ENCODE measurements at regions not wholly inside any gene's neighbourhood (a gene's known extent, or its start where the extent isn't known, plus 50 kb on each side); places are given as distances from the start of the nearest gene placed in this dataset.

DNA sequence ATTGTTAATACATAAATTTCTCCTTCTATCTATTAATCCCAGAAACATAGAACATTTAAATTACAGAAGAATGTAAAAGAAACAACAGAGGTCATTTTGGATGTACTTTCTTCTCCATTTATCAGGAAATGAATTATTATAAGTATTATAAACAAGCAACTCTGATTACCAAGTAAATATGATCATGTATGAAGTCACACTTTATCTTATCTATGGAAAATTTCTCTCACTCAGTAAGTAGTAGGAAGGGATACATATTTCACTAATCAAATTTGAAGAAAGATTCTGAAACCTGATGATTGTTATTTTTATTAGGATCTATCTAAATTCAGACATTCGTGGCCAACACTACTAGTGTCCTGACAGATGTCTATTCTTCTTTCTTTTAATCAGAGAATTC, 770.7 kb downstream of the LTN1 start:
- 72 to 77% methylated on average over 1 of the region's 1 CpG for WGBS, 2 donors (ENCODE audit: low coverage in 1 of 2)
- Histone ChIP-seq H3K27ac (no peak overlapping the region), H3K36me3 (no peaks in the 10 kb centered on the region), H3K27me3 (no peaks in the 10 kb centered on the region), H3K4me3 (no peak overlapping the region), H3K4me1 (peaks cover 0 to 19% (median 3%) of the 10 kb centered on the region in 3 donors), H3K9me3 (no peaks in the 10 kb centered on the region)
- TF ChIP-seq, protein P1, sequence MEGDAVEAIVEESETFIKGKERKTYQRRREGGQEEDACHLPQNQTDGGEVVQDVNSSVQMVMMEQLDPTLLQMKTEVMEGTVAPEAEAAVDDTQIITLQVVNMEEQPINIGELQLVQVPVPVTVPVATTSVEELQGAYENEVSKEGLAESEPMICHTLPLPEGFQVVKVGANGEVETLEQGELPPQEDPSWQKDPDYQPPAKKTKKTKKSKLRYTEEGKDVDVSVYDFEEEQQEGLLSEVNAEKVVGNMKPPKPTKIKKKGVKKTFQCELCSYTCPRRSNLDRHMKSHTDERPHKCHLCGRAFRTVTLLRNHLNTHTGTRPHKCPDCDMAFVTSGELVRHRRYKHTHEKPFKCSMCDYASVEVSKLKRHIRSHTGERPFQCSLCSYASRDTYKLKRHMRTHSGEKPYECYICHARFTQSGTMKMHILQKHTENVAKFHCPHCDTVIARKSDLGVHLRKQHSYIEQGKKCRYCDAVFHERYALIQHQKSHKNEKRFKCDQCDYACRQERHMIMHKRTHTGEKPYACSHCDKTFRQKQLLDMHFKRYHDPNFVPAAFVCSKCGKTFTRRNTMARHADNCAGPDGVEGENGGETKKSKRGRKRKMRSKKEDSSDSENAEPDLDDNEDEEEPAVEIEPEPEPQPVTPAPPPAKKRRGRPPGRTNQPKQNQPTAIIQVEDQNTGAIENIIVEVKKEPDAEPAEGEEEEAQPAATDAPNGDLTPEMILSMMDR (IDR thresholded peaks at IDR 0.05) = no peak
- no peak for TF ChIP-seq POLR2AphosphoS5 (IDR thresholded peaks at IDR 0.05)
- no peak for TF ChIP-seq POLR2A (IDR thresholded peaks at IDR 0.05)
- TF ChIP-seq EP300 (IDR thresholded peaks at IDR 0.05) = no peak
- no peak for ATAC-seq

GRCh38 chr21:28220680-28221079, 772.0 kb downstream of the LTN1 start:
- H3K27ac ChIP-seq = peak overlapping the region in 3 of 4 donors; percentile 6 to 23 (median 22)
- H3K4me3 ChIP-seq = no peak overlapping the region
- TF ChIP-seq POLR2AphosphoS5 (IDR thresholded peaks at IDR 0.05) (peak; percentile 61), POLR2A (IDR thresholded peaks at IDR 0.05) (no peak)
- WGBS, 2 donors (ENCODE audit: low coverage in 1 of 2) = 8 to 25% methylated on average over 1 to 2 of the region's 2 CpGs
- H3K36me3 ChIP-seq = no peaks in the 10 kb centered on the region
- H3K9me3 ChIP-seq = no peaks in the 10 kb centered on the region
- H3K27me3 ChIP-seq = no peaks in the 10 kb centered on the region
- ATAC-seq = no peak
- H3K4me1 ChIP-seq = peaks cover 0 to 25% (median 3%) of the 10 kb centered on the region in 3 donors

GRCh38 chr21:28216976-28217523, 775.6 kb downstream of the LTN1 start:
- no peak for ATAC-seq
- H3K9me3 ChIP-seq = no peaks in the 10 kb centered on the region
- peaks cover 0 to 23% (median 8%) of the 10 kb centered on the region in 3 donors for H3K4me1 ChIP-seq
- H3K27ac ChIP-seq = no peak overlapping the region
- WGBS, 2 donors (ENCODE audit: low coverage in 1 of 2) = 32% methylated on average over 1 of the region's 1 CpG; no CpG with 5 or more reads in 1 of the 2 donors
- H3K36me3 ChIP-seq = no peaks in the 10 kb centered on the region
- no peak for TF ChIP-seq EP300 (IDR thresholded peaks at IDR 0.05)
- TF ChIP-seq POLR2A (IDR thresholded peaks at IDR 0.05) = no peak
- TF ChIP-seq, protein P1 (IDR thresholded peaks at IDR 0.05) = no peak
- TF ChIP-seq POLR2AphosphoS5 (IDR thresholded peaks at IDR 0.05) = no peak
- H3K27me3 ChIP-seq = no peaks in the 10 kb centered on the region
- no peak overlapping the region for H3K4me3 ChIP-seq

DNA sequence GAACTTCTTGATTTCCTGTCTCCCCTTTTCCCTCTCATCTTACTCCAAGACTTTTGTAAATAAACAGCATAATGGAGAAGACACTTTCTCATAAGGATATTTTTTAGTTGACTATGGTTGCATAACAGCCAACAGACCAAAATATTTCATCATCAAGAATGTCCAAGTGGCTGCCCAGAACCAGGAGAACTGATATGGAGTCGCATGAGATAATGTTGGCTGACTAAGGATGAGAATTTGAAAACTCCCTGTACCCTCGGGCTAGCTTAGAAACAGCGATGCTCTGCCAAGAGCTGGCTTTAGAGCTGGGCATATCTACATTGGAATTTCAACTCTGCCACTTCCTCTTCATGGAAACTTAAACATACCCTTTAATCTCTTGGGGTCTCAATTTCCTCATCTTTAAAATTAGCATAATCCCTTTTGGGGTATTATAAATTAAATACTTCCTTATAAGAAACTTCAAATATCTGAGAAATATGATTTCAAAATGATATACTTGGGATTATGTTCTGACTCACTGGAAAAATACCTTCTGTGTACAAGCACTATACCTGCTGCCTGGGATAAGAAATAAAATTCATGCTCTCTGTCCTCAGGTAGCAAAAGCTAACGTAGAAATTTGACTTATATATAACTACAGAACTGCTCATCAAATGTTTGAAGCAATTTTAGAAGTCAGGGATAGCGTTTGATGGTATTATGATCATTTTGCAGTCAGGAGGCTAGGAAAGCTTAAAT, 777.3 kb downstream of the LTN1 start:
- Histone ChIP-seq H3K4me3 (no peak overlapping the region), H3K9me3 (no peaks in the 10 kb centered on the region), H3K27ac (peak overlapping the region in 1 of 4 donors; percentile 26), H3K27me3 (no peaks in the 10 kb centered on the region), H3K4me1 (peaks cover 0 to 13% (median 6%) of the 10 kb centered on the region in 3 donors), H3K36me3 (no peaks in the 10 kb centered on the region)
- ATAC-seq = peak; percentile 80
- peak; percentile 58 for TF ChIP-seq POLR2AphosphoS5 (IDR thresholded peaks at IDR 0.05)
- TF ChIP-seq, protein P1 (IDR thresholded peaks at IDR 0.05) = no peak
- TF ChIP-seq POLR2A (IDR thresholded peaks at IDR 0.05) = no peak
- no peak for TF ChIP-seq EP300 (IDR thresholded peaks at IDR 0.05)
- 40 to 65% methylated on average over 5 of the region's 5 CpGs for WGBS, 2 donors (ENCODE audit: low coverage in 1 of 2)

DNA sequence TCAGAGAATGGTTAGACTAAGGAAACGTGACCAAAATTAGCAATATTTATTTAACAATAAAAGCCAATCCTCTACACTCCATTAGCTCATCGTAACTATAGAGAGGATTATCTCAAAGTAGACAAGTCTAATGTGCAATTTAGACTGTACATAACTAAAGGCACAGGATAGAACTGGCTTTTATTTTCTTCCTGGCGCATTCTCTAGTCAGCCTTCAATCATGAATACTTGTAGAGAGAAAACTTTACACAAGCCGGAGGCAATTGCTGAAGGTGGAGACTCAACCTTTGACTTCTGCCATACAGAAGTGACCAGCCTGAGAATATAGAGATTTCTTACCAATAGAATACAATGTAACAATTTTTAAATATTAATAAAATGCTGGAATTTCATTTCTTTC, 777.9 kb downstream of the LTN1 start:
- no peak for ATAC-seq
- H3K36me3 ChIP-seq = no peaks in the 10 kb centered on the region
- H3K4me3 ChIP-seq = no peak overlapping the region
- peak overlapping the region in 2 of 4 donors; percentile 9 to 26 for H3K27ac ChIP-seq
- no peak for TF ChIP-seq POLR2A (IDR thresholded peaks at IDR 0.05)
- TF ChIP-seq EP300 (IDR thresholded peaks at IDR 0.05) = no peak
- TF ChIP-seq POLR2AphosphoS5 (IDR thresholded peaks at IDR 0.05) = no peak
- TF ChIP-seq, protein P1 (IDR thresholded peaks at IDR 0.05) = no peak
- no peaks in the 10 kb centered on the region for H3K9me3 ChIP-seq
- peaks cover 0 to 10% (median 4%) of the 10 kb centered on the region in 3 donors for H3K4me1 ChIP-seq
- no peaks in the 10 kb centered on the region for H3K27me3 ChIP-seq
- WGBS, 2 donors (ENCODE audit: low coverage in 1 of 2) = 81 to 83% methylated on average over 4 of the region's 4 CpGs
